Thyroid gland (tissue), 4 donors: ENCODE measurements at regions not wholly inside any gene's neighbourhood (a gene's known extent, or its start where the extent isn't known, plus 50 kb on each side); places are given as distances from the start of the nearest gene placed in this dataset.

ENCODE experiments used
- DNase-seq, 2 donors: peaks; one replicate each; pipeline ENCODE4 v3.0.0-alpha.2; 2019
- H3K27ac ChIP-seq, 3 donors: fragments of 200-600 bp; sonication (generic); 1 replicate in 2 of 3; 2 replicates in 1 of 3; pipeline ENCODE4 v1.5.1; 2016 to 2019; ENCODE audit warnings: mild to moderate bottlenecking in 1 of 3, moderate library complexity in 1 of 3
- H3K27me3 ChIP-seq: fragments of 200-600 bp; sonication (generic); one replicate; pipeline ENCODE4 v1.5.1; 2019
- H3K36me3 ChIP-seq, 2 donors: fragments of 200-600 bp; sonication (generic); one replicate each; pipeline ENCODE4 v1.5.1; 2016 to 2019
- H3K4me1 ChIP-seq, 2 donors: fragments of 200-600 bp; sonication (generic); one replicate each; pipeline ENCODE4 v1.5.1; 2017 to 2019
- H3K4me3 ChIP-seq, 3 donors: fragments of 200-600 bp; sonication (generic); replicated peaks in 1 of 3; 1 replicate in 2 of 3; 2 replicates in 1 of 3; pipeline ENCODE4 v1.5.1; 2016; ENCODE audit warnings: mild to moderate bottlenecking in 1 of 3
- H3K9me3 ChIP-seq: fragments of 200-600 bp; sonication (generic); one replicate; pipeline ENCODE4 v1.5.1; 2017
- POLR2A ChIP-seq, 2 donors: fragments of 450-650 bp; IDR thresholded peaks; one replicate each; pipeline ENCODE4 v1.6.1; 2017; ENCODE audit warnings: antibody characterized with exemption in 2 of 2, mild to moderate bottlenecking in 2 of 2, moderate library complexity in 1 of 2
- WGBS, 2 donors: methylation state at CpG; one replicate each; pipeline ENCODE4 v1.1.5; 2017; 5-methylcytosine and 5-hydroxymethylcytosine counted together
- intact Hi-C: fragments of 100-400 bp; cut with DNase I; formaldehyde crosslinking; loops from one replicate; pipeline ENCODE4 v1.15.1; 2023
- TF ChIP-seq, protein P1 (sequence below), 6 experiments: fragments of 200-600 bp in 3 of 6; fragments of 450-650 bp in 3 of 6; sonication (generic) in 3 of 6; IDR thresholded peaks; one replicate each; pipeline ENCODE4 v1.5.1; 2016 to 2019; ENCODE audit warnings: antibody characterized with exemption in 6 of 6, mild to moderate bottlenecking in 2 of 6, inconsistent platforms in 1 of 6, moderate library complexity in 1 of 6

DNA sequence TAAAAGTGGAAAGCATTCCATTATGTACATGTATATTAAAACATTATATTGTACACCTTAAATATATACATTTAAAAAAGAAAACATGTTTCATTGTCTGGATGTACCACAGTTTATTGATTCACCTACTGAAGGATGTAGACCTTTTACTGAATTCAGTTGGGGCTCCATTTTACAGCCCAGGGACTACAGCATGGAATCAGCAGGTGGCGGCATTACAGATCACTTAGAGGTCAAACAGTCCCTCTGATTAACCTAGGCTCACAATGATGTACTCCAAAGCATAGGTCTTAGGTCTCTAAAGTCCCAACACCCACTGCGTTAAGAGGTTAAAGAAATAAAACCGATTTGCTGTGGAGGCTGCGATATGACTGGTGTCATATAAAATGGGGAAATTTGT, 490.9 kb downstream of the SHISA9 start:
- intact Hi-C loops, result no loop called here
- Histone ChIP-seq H3K9me3 (no peaks in the 10 kb centered on the region), H3K36me3 (no peaks in the 10 kb centered on the region), H3K4me1 (peaks cover 10 to 22% of the 10 kb centered on the region in 2 donors), H3K27ac (no peak overlapping the region), H3K4me3 (no peak overlapping the region), H3K27me3 (no peaks in the 10 kb centered on the region)
- 94 to 95% methylated on average over 4 of the region's 4 CpGs for WGBS, 2 donors
- DNase-seq, result no peak
- TF ChIP-seq, protein P1, sequence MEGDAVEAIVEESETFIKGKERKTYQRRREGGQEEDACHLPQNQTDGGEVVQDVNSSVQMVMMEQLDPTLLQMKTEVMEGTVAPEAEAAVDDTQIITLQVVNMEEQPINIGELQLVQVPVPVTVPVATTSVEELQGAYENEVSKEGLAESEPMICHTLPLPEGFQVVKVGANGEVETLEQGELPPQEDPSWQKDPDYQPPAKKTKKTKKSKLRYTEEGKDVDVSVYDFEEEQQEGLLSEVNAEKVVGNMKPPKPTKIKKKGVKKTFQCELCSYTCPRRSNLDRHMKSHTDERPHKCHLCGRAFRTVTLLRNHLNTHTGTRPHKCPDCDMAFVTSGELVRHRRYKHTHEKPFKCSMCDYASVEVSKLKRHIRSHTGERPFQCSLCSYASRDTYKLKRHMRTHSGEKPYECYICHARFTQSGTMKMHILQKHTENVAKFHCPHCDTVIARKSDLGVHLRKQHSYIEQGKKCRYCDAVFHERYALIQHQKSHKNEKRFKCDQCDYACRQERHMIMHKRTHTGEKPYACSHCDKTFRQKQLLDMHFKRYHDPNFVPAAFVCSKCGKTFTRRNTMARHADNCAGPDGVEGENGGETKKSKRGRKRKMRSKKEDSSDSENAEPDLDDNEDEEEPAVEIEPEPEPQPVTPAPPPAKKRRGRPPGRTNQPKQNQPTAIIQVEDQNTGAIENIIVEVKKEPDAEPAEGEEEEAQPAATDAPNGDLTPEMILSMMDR (IDR thresholded peaks at IDR 0.05), result no peak
- no peak for TF ChIP-seq POLR2A (IDR thresholded peaks at IDR 0.05)

DNA sequence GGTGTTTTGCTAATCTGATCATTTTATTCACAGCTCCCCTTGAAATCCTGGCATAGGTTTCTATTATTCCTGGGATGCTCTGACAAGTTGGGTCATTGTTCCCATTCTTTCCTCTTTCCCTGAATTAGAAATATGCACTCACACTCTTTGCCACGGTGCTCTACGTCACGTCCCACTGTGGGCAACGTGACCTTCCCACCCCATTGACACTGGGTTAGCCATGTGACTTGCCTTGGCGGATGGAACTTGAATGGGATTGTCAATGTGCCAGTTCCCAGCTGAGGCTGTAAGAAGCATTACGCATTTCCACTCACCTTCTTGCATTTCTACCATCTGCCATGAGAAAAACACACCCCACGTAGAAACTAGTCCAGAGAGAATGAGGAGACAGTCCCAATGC, 492.4 kb downstream of the SHISA9 start:
- TF ChIP-seq POLR2A (IDR thresholded peaks at IDR 0.05), result no peak
- TF ChIP-seq, protein P1 (IDR thresholded peaks at IDR 0.05), result no peak
- intact Hi-C loops, result no loop called here

DNA sequence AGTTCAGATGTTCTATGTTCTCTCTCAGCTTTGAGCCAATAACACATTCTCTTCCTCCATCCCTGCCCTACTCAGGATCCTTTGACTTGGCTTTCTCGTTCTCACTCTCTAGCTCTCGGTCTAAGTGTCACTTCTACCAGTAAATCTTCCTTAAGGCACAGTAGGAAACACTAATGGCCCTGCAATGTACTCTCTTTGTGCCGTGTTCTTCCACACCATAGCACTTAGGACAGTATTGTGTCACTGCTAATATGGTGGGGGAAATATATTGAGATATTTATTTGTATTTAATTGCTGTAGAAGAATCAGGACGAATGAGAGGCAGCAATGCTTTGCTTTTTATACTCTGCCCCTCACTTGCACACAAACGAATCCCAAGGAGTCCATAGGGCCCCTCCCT, 493.1 kb downstream of the SHISA9 start:
- Histone ChIP-seq H3K27me3 (no peaks in the 10 kb centered on the region), H3K4me3 (no peak overlapping the region), H3K9me3 (no peaks in the 10 kb centered on the region), H3K4me1 (peaks cover 10 to 18% of the 10 kb centered on the region in 2 donors), H3K36me3 (no peaks in the 10 kb centered on the region), H3K27ac (no peak overlapping the region)
- no peak for DNase-seq
- intact Hi-C loops, result no loop called here
- WGBS, 2 donors, result 71 to 78% methylated on average over 5 of the region's 5 CpGs
- no peak for TF ChIP-seq POLR2A (IDR thresholded peaks at IDR 0.05)
- TF ChIP-seq, protein P1 (IDR thresholded peaks at IDR 0.05), result no peak

More for the DNA sequence above, 492.4 kb downstream of the SHISA9 start:
- 91 to 94% methylated on average over 7 of the region's 7 CpGs for WGBS, 2 donors
- peaks cover 10 to 22% of the 10 kb centered on the region in 2 donors for H3K4me1 ChIP-seq
- no peak overlapping the region for H3K4me3 ChIP-seq
- no peak for DNase-seq
- no peaks in the 10 kb centered on the region for H3K9me3 ChIP-seq
- H3K36me3 ChIP-seq, result no peaks in the 10 kb centered on the region
- no peaks in the 10 kb centered on the region for H3K27me3 ChIP-seq
- no peak overlapping the region for H3K27ac ChIP-seq

DNA sequence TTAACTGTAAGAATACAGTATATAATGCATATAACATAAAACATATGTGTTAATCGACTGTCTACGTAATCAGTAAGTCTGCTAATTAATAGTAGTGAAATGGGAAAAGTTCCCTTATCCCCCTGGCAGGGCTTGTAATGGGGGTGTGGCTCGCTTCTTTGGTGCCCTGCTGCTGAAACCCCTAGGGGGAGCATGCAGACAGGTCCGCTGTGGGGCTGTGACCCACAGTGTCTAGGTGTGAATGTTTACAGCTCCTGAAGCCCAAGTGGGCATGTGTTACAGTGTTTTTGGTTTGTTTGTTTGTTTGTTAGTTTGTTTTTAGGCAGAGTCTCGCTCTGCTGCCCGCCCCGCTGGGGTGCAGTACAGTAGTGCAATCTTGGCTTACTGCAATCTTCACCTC, 495.7 kb downstream of the SHISA9 start:
- Histone ChIP-seq H3K27ac (no peak overlapping the region), H3K36me3 (no peaks in the 10 kb centered on the region), H3K4me1 (no peaks in the 10 kb centered on the region), H3K9me3 (no peaks in the 10 kb centered on the region), H3K4me3 (no peak overlapping the region), H3K27me3 (no peaks in the 10 kb centered on the region)
- WGBS, 2 donors, result 89 to 92% methylated on average over 7 of the region's 7 CpGs
- TF ChIP-seq, protein P1 (IDR thresholded peaks at IDR 0.05), result no peak
- no peak for TF ChIP-seq POLR2A (IDR thresholded peaks at IDR 0.05)
- intact Hi-C loops, result no loop called here
- DNase-seq, result no peak

DNA sequence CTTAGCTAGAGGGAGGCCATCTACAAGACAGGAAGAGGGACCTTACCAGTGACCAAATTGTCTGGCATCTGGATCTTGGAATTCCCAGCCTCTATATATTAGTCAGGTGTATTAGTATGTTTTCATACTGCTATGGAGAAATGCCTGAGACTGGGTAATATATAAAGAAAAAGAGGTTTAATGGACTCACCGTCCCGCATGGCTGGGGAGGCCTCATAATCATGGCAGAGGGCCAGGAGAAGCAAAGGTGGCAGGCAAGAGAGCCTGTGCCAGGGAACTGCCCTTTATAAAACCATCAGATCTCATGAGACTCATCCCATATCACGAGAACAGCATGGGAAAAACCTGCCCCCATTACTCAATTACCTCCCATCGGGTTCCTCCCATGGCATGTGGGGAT, 500.2 kb downstream of the SHISA9 start:
- Histone ChIP-seq H3K9me3 (no peaks in the 10 kb centered on the region), H3K27ac (no peak overlapping the region), H3K4me1 (no peaks in the 10 kb centered on the region), H3K4me3 (no peak overlapping the region), H3K27me3 (no peaks in the 10 kb centered on the region), H3K36me3 (no peaks in the 10 kb centered on the region)
- intact Hi-C loops, result no loop called here
- no peak for DNase-seq
- WGBS, 2 donors, result 74 to 79% methylated on average over 4 of the region's 4 CpGs
- TF ChIP-seq POLR2A (IDR thresholded peaks at IDR 0.05), result no peak
- TF ChIP-seq, protein P1 (IDR thresholded peaks at IDR 0.05), result no peak
